Kidney epithelial cell (primary cell): ENCODE measurements at regions not wholly inside any gene's neighbourhood (a gene's known extent, or its start where the extent isn't known, plus 50 kb on each side); places are given as distances from the start of the nearest gene placed in this dataset.

Experiments used
- DNase-seq: peaks from one replicate; pipeline ENCODE4 v3.0.0-alpha.2; 2010; ENCODE audit warnings: low read depth
- H3K27me3 ChIP-seq: 2 replicates; pipeline ENCODE4 v1.6.0; 2011; ENCODE audit warnings: low read length; ENCODE audit not compliant: control insufficient read depth, insufficient read depth
- H3K36me3 ChIP-seq: 2 replicates; pipeline ENCODE4 v1.5.1; 2011; ENCODE audit warnings: low read length; ENCODE audit not compliant: control insufficient read depth, insufficient read depth
- H3K4me3 ChIP-seq: 2 replicates; pipeline ENCODE4 v1.5.1; 2011; ENCODE audit warnings: low read depth, mild to moderate bottlenecking, control low read depth, low read length
- TF ChIP-seq, protein P1 (sequence below): IDR thresholded peaks from 2 replicates; pipeline ENCODE4 v1.5.1; 2011; ENCODE audit warnings: mild to moderate bottlenecking, moderate library complexity, low read length, control low read depth, inconsistent platforms; ENCODE audit not compliant: insufficient read depth, poor library complexity, severe bottlenecking

DNA sequence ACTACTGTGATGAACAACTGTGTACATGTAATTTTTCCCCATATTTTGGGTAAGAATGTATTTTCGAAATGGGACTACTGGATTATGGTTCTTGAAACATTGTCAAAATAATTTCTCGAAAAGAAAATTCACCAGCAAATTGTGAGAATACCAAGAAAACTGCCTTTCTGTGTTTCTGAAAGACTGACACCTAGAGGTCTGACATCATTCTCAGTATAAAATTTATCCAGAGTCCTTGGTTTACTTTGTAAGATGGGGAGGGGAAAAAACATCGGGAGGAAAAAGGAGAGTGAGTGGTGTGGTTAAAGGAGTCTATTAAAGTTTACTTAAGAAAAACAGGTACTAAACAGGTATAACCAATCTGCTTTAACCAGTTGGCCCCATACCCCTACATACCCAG is 149.2 kb downstream of the CEP120 start:
- DNase-seq = no peak
- no peak overlapping the region for H3K4me3 ChIP-seq
- H3K27me3 ChIP-seq = no peaks in the 10 kb centered on the region
- TF ChIP-seq, protein P1, sequence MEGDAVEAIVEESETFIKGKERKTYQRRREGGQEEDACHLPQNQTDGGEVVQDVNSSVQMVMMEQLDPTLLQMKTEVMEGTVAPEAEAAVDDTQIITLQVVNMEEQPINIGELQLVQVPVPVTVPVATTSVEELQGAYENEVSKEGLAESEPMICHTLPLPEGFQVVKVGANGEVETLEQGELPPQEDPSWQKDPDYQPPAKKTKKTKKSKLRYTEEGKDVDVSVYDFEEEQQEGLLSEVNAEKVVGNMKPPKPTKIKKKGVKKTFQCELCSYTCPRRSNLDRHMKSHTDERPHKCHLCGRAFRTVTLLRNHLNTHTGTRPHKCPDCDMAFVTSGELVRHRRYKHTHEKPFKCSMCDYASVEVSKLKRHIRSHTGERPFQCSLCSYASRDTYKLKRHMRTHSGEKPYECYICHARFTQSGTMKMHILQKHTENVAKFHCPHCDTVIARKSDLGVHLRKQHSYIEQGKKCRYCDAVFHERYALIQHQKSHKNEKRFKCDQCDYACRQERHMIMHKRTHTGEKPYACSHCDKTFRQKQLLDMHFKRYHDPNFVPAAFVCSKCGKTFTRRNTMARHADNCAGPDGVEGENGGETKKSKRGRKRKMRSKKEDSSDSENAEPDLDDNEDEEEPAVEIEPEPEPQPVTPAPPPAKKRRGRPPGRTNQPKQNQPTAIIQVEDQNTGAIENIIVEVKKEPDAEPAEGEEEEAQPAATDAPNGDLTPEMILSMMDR = no peak
- no peaks in the 10 kb centered on the region for H3K36me3 ChIP-seq

DNA sequence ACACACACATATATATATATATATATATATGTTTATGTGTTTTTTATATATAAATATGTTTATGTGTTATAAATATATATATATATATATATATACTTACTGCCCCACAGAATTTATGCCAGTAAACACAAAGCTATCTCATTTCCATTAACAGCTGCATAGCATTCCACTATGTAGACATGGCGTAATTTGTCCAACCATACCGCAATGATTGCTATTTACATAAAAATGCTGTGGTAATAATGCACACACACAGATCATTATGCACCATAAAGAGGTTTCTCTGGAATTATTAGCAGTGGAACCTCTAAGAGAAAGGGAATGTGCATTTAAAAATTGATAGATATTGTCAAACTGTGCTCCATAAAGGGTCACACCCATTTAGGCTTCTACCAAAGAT is 150.1 kb downstream of the CEP120 start:
- no peak for DNase-seq
- TF ChIP-seq, protein P1 = no peak

DNA sequence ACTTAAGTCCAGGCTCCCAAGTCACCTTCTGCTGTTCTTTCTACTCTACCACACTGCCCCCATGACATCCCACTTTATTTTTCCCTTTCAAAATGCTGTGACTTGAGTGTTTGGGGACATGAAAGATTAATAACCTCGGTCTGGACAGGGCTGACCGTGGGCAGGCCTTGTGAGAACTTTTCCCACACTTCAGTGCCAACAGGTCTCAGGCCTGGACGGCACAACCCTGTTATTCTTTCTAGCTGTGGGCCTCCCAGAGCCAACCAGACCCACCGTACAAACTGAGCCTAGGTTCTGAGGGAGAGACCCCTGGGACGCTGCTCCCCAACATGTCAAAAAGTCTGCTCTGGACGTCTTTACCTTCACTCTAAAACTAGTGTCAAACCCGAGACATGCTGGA is 153.4 kb downstream of the CEP120 start:
- Histone ChIP-seq H3K36me3 (no peaks in the 10 kb centered on the region), H3K27me3 (no peaks in the 10 kb centered on the region), H3K4me3 (no peak overlapping the region)
- TF ChIP-seq, protein P1 = no peak
- no peak for DNase-seq

More for the DNA sequence above, 150.1 kb downstream of the CEP120 start:
- H3K27me3 ChIP-seq = no peaks in the 10 kb centered on the region
- H3K36me3 ChIP-seq = no peaks in the 10 kb centered on the region
- no peak overlapping the region for H3K4me3 ChIP-seq

DNA sequence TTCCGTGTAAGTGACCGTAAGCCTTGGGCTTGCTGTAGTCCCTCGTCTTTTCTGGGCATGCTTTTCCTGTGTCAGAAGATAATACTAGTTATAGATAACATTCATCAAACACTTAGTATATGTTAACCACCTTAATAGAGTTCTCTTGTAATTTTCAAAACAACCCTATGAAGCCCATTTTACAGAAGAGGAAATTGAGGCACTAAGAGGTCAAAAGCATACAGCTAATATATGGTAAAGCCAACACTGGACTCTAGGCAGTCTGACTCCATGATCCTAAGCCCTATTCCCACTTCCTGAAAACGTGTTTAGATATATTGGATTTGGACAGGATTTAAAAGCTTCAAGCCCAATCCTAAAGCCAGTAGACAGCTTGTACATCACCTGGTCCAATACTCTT is 153.8 kb downstream of the CEP120 start:
- no peak overlapping the region for H3K4me3 ChIP-seq
- no peak for DNase-seq

DNA sequence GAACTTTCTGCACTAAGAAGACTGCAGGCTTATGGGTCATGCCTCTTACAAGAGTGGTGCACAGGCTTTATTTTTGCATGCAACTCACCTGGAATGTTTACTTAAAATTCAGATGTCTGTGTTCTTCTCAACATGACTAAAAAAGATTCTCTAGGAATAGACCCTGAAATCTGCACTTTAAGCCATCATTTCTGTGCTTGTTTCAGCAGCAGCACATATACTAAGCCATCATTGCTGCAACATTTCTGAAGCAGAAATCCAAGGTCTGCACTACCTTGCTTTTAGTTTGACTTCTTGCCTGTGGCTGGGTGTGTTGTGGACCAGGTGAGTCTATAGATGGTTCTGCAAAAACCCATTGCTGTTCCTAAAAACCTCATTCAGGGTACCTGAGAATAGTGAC is 156.8 kb downstream of the CEP120 start:
- H3K27me3 ChIP-seq = no peaks in the 10 kb centered on the region
- DNase-seq = no peak
- no peaks in the 10 kb centered on the region for H3K36me3 ChIP-seq

More for the DNA sequence above, 153.8 kb downstream of the CEP120 start:
- no peaks in the 10 kb centered on the region for H3K36me3 ChIP-seq
- TF ChIP-seq, protein P1 = no peak
- H3K27me3 ChIP-seq = no peaks in the 10 kb centered on the region

DNA sequence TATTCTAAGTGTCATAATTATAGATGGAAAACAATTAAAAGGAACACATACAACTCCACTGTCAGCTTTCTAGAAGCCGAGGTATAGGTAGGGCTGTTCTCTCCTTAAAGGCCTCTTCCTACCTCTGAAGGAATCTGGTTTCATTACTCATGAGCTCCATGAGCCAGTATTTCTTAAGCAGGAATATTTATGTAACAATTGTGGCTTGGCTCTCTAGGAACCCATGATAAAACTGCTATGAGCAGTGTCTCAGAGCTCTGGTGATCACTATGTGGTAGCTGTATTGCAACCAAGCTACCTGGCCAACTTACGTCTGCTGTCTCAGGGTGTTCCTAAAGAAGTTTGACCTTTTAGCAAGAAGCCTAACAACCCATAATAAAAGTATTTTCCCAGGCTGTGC is 157.7 kb downstream of the CEP120 start:
- H3K27me3 ChIP-seq = no peaks in the 10 kb centered on the region
- no peak overlapping the region for H3K4me3 ChIP-seq
- no peak for DNase-seq
- TF ChIP-seq, protein P1 = no peak
- no peaks in the 10 kb centered on the region for H3K36me3 ChIP-seq

More for the DNA sequence above, 156.8 kb downstream of the CEP120 start:
- no peak overlapping the region for H3K4me3 ChIP-seq
- TF ChIP-seq, protein P1 = no peak
